Occipital lobe (tissue), 1 donor: ENCODE measurements at regions not wholly inside any gene's neighbourhood (a gene's known extent, or its start where the extent isn't known, plus 50 kb on each side); places are given as distances from the start of the nearest gene placed in this dataset.

Experiments used
- DNase-seq: peaks from one replicate; lab custom pipeline; 2025; lab: John Stamatoyannopoulos, UW

DNA sequence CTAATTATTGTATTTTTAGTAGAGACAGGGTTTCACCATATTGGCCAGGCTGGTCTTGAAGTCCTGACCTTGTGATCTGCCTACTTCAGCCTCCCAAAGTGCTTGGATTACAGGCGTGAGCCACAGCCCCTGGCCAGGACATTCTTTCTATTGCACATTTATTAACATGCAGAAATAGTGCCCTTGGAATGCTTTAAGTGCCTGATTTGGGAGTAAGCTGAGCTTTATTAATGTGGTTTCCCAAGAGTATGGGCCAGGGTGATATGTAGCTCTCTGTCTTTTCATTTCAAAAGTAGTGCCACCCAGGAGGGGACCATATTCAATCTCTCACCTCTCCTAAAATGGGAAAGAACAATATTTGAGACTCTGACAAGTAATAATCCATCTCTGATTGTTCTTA lies 970.7 kb downstream of the KCNMA1 start:
- DNase-seq: no peak

- no peak for DNase-seq
Measured at GRCh38 chr10:76665029-76665428, 972.6 kb downstream of the KCNMA1 start.

GRCh38 chr10:76657337-76658012 lies 980.1 kb downstream of the KCNMA1 start:
- DNase-seq: no peak

DNA sequence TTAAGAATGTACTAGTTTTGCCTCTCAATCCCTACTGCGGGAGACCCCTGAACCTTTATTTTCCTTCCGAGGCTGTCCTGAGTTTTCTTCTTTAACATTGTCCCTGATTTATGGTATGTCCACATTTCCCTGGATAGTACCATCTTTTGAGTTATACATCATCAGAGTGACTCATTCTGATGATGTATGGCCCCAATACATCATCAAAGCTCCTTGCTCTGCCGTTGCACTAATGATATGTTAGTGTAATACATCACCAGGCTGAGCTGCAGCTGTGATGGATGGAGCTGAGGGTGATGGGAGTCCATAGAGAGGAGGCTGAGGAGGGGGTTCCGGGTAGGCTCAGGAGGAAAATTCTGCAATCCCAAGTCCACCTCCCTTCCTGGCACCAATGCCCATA lies 986.5 kb downstream of the KCNMA1 start:
- no peak for DNase-seq

DNA sequence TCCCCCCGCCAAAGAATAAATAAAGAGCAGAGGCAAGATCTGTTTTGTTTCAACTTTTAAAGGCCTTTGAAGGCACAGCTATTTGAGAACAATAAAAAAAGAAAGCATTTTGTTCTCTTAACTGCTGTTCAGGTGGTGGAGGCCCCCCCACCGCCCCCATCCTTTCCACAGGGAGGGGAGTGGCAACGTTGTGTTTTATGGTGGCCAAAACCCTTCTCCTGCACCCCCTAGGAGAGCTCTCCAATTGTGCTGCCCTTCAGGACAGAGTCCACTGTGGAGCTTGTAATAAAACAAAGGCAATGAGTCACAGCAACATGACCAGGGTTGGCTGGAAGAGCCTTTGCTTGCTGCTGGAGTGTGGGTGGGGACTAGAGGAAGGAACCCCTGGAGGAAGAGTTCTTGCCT lies 987.9 kb downstream of the KCNMA1 start:
- DNase-seq: no peak

GRCh38 chr10:76649254-76649653 lies 988.4 kb downstream of the KCNMA1 start:
- no peak for DNase-seq

DNA sequence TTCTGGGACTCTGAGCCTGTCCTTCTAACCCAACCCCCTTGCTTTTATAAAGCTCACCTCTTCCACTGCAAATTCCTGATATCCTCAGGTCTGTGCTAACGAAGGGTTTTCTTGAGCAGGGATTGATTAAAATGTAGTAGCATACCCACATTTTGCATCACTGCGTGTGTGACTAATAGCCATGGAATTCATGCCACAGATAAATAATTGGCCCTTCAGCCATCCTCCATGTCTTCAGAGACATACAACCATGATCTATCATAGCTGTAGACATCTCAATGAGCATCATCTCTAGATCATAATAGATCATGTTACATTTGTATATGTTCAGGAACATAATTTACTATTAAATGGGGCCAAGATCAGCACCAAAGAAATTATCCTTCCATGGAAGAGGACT lies 990.3 kb downstream of the KCNMA1 start:
- no peak for DNase-seq

- no peak for DNase-seq
Measured at GRCh38 chr10:76645341-76645740, 992.3 kb downstream of the KCNMA1 start.

- no peak for DNase-seq
Measured at GRCh38 chr10:76644476-76644875, 993.1 kb downstream of the KCNMA1 start.

- no peak for DNase-seq
Measured at GRCh38 chr10:76643511-76643911, 994.1 kb downstream of the KCNMA1 start.

GRCh38 chr10:76642358-76642757 lies 995.2 kb downstream of the KCNMA1 start:
- DNase-seq: no peak

GRCh38 chr10:76641215-76641614 lies 996.4 kb downstream of the KCNMA1 start:
- DNase-seq: no peak

- no peak for DNase-seq
Measured at GRCh38 chr10:76640806-76641205, 996.8 kb downstream of the KCNMA1 start.

- DNase-seq: no peak
Measured at GRCh38 chr10:76632767-76633051, 1004.9 kb downstream of the KCNMA1 start.

GRCh38 chr10:76631884-76632766 lies 1005.5 kb downstream of the KCNMA1 start:
- no peak for DNase-seq

GRCh38 chr10:76631036-76631670 lies 1006.5 kb downstream of the KCNMA1 start:
- DNase-seq: no peak

- DNase-seq: no peak
Measured at GRCh38 chr10:76628801-76629200, 1008.8 kb downstream of the KCNMA1 start.

- DNase-seq: no peak
Measured at GRCh38 chr10:76626386-76626785, 1011.2 kb downstream of the KCNMA1 start.

- DNase-seq: no peak
Measured at GRCh38 chr10:76624470-76624869, 1013.1 kb downstream of the KCNMA1 start.

- DNase-seq: no peak
Measured at GRCh38 chr10:76621886-76622620, 1015.6 kb downstream of the KCNMA1 start.

- DNase-seq: no peak
Measured at GRCh38 chr10:76618641-76619040, 1019.0 kb downstream of the KCNMA1 start.

- DNase-seq: no peak
Measured at GRCh38 chr10:76618171-76618570, 1019.4 kb downstream of the KCNMA1 start.
